Endodermal cell (in vitro differentiated cells): ENCODE measurements at regions not wholly inside any gene's neighbourhood (a gene's known extent, or its start where the extent isn't known, plus 50 kb on each side); places are given as distances from the start of the nearest gene placed in this dataset.

Source experiments
- DNase-seq: peaks from one replicate; pipeline ENCODE4 v3.0.0-alpha.2; 2017
- H3K27ac ChIP-seq: 2 replicates; pipeline ENCODE4 v1.5.1; 2013; ENCODE audit warnings: mild to moderate bottlenecking, low read depth, low read length, moderate library complexity
- H3K27me3 ChIP-seq: 2 replicates; pipeline ENCODE4 v1.6.1; 2013; ENCODE audit warnings: mild to moderate bottlenecking, low read length, moderate library complexity; ENCODE audit not compliant: insufficient read depth, control insufficient read depth, poor library complexity, severe bottlenecking
- H3K36me3 ChIP-seq: 2 replicates; pipeline ENCODE4 v1.7.0; 2013; ENCODE audit warnings: mild to moderate bottlenecking, low read length, moderate library complexity; ENCODE audit not compliant: control insufficient read depth, insufficient read depth
- H3K4me1 ChIP-seq: one replicate; pipeline ENCODE4 v1.7.0; 2013; ENCODE audit warnings: low read length; ENCODE audit not compliant: control insufficient read depth, insufficient read depth
- H3K4me3 ChIP-seq: 2 replicates; pipeline ENCODE4 v1.5.1; 2013; ENCODE audit warnings: mild to moderate bottlenecking, low read length, moderate library complexity
- H3K9ac ChIP-seq: 2 replicates; pipeline ENCODE4 v1.6.1; 2013; ENCODE audit warnings: mild to moderate bottlenecking, low read length, moderate library complexity; ENCODE audit not compliant: poor library complexity, severe bottlenecking; ENCODE audit errors: extremely low read depth
- H3K9me3 ChIP-seq: 2 replicates; pipeline ENCODE4 v1.6.1; 2013; ENCODE audit warnings: mild to moderate bottlenecking, low read length, moderate library complexity; ENCODE audit not compliant: control insufficient read depth
- H3K27ac Mint-ChIP-seq: 2 replicates; pipeline ENCODE4 v1.8.0; 2020; ENCODE audit warnings: mixed read lengths
- H3K27me3 Mint-ChIP-seq: 2 replicates; pipeline ENCODE4 v1.8.0; 2021; ENCODE audit warnings: mild to moderate bottlenecking, mixed read lengths; ENCODE audit not compliant: insufficient read depth
- H3K36me3 Mint-ChIP-seq: 2 replicates; pipeline ENCODE4 v1.8.0; 2020; ENCODE audit warnings: low read depth, mixed read lengths
- H3K4me1 Mint-ChIP-seq: 2 replicates; pipeline ENCODE4 v1.8.0; 2020; ENCODE audit warnings: mixed read lengths
- H3K4me3 Mint-ChIP-seq: 2 replicates; pipeline ENCODE4 v1.8.0; 2020; ENCODE audit warnings: mild to moderate bottlenecking, moderate library complexity, mixed read lengths
- H3K9me3 Mint-ChIP-seq: 2 replicates; pipeline ENCODE4 v1.8.0; 2020; ENCODE audit warnings: mild to moderate bottlenecking, mixed read lengths
- WGBS, 2 experiments: methylation state at CpG; one replicate each; pipeline versions ENCODE4 v1.1.5 to v1.1.7; 2013; ENCODE audit warnings: missing lambda C conversion rate in 2 of 2, mixed read lengths in 1 of 2; ENCODE audit not compliant: insufficient coverage in 1 of 2, insufficient read length in 1 of 2; 5-methylcytosine and 5-hydroxymethylcytosine counted together
- TF ChIP-seq, protein P1 (sequence below): fragments of 200-600 bp; sonication (generic); conservative IDR thresholded peaks from 2 replicates; pipeline ENCODE4 v1.5.0; 2021; ENCODE audit warnings: antibody characterized with exemption, mild to moderate bottlenecking

DNA sequence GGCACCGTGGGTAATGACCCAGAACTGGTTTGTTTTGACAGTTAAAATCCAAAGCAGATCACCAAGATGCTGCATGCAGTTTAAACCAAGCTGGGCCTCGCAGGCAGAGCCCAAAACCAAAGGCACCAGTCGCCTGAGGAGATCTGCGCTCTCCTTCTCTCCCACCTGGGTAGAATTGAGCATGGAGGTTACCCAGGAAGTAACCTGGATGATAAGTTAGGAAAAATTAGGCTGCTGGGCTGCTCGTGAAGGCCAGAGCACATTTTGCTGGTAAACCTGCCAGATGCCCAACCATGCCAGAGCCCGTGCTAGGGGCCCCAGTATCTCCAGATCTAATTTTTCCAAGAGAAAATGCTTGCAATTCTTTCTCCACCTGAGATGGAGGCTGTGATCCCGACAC is 388.3 kb upstream of the MGMT start:
- Mint-ChIP-seq H3K36me3 (no peaks in the 10 kb centered on the region), H3K27me3 (no peaks in the 10 kb centered on the region), H3K4me1 (no peaks in the 10 kb centered on the region), H3K9me3 (peaks cover 10% of the 10 kb centered on the region), H3K27ac (no peak overlapping the region), H3K4me3 (no peak overlapping the region)
- H3K27ac ChIP-seq: no peak overlapping the region
- H3K4me3 ChIP-seq: no peak overlapping the region
- no peaks in the 10 kb centered on the region for H3K36me3 ChIP-seq
- no peaks in the 10 kb centered on the region for H3K27me3 ChIP-seq
- no peak overlapping the region for H3K9ac ChIP-seq
- no peaks in the 10 kb centered on the region for H3K4me1 ChIP-seq
- DNase-seq: no peak
- H3K9me3 ChIP-seq: no peaks in the 10 kb centered on the region
- WGBS, 2 experiments: 92 to 93% methylated on average over 6 to 7 of the region's 7 CpGs
- TF ChIP-seq, protein P1, sequence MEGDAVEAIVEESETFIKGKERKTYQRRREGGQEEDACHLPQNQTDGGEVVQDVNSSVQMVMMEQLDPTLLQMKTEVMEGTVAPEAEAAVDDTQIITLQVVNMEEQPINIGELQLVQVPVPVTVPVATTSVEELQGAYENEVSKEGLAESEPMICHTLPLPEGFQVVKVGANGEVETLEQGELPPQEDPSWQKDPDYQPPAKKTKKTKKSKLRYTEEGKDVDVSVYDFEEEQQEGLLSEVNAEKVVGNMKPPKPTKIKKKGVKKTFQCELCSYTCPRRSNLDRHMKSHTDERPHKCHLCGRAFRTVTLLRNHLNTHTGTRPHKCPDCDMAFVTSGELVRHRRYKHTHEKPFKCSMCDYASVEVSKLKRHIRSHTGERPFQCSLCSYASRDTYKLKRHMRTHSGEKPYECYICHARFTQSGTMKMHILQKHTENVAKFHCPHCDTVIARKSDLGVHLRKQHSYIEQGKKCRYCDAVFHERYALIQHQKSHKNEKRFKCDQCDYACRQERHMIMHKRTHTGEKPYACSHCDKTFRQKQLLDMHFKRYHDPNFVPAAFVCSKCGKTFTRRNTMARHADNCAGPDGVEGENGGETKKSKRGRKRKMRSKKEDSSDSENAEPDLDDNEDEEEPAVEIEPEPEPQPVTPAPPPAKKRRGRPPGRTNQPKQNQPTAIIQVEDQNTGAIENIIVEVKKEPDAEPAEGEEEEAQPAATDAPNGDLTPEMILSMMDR: no peak

DNA sequence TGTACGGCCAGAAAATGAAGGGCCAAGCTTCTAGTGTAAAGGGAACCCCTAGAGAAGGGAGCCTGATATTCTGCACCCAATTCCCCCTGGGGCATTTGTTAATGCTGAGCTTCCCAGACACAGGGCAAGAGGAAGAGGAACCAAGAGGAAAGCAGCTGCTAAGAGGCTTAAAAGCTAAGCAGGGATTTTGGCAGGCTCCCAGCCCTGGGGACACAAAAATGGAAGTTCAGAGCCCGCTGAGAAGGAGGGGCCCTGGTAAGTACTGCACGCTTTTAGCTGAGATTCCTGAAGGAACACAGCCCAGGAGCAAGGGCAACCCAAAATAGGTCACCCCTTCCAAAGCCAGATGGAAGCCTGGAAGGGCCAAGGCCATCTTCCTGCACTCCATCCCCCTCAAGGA is 387.3 kb upstream of the MGMT start:
- H3K27me3 ChIP-seq: no peaks in the 10 kb centered on the region
- H3K4me3 Mint-ChIP-seq: no peak overlapping the region

DNA sequence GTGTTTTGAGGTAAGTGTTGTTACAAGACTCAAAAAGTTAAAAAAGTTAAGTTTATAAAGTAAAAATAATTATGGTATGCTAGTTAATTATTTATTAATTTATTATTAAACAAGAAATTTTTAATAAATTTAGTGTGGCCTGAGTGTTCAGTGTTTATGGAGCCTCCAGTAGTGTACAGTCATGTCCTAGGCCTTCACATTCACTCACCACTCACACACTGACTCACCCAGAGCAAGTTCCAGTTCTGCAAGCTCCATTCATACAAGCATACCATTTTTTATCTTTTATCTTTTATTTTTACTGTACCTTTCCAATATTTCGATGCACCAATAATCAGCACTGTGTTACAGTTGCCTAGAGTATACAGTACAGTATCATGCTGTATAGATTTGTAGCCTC is 381.2 kb upstream of the MGMT start:
- Histone ChIP-seq H3K9me3 (no peaks in the 10 kb centered on the region), H3K36me3 (no peaks in the 10 kb centered on the region), H3K27ac (no peak overlapping the region), H3K9ac (no peak overlapping the region), H3K4me1 (no peaks in the 10 kb centered on the region), H3K27me3 (no peaks in the 10 kb centered on the region), H3K4me3 (no peak overlapping the region)
- no peak overlapping the region for H3K4me3 Mint-ChIP-seq
- H3K4me1 Mint-ChIP-seq: no peaks in the 10 kb centered on the region
- H3K27me3 Mint-ChIP-seq: no peaks in the 10 kb centered on the region
- H3K36me3 Mint-ChIP-seq: no peaks in the 10 kb centered on the region
- H3K27ac Mint-ChIP-seq: no peak overlapping the region
- no peak for DNase-seq
- H3K9me3 Mint-ChIP-seq: peaks cover 5% of the 10 kb centered on the region
- TF ChIP-seq, protein P1: no peak
- 79% methylated on average over 1 of the region's 1 CpG; no CpG with 5 or more reads in 1 of the 2 experiments for WGBS, 2 experiments

More for the DNA sequence above, 387.3 kb upstream of the MGMT start:
- Histone ChIP-seq H3K36me3 (no peaks in the 10 kb centered on the region), H3K4me3 (no peak overlapping the region), H3K9me3 (no peaks in the 10 kb centered on the region), H3K9ac (no peak overlapping the region), H3K4me1 (no peaks in the 10 kb centered on the region), H3K27ac (no peak overlapping the region)
- H3K36me3 Mint-ChIP-seq: no peaks in the 10 kb centered on the region
- no peaks in the 10 kb centered on the region for H3K27me3 Mint-ChIP-seq
- WGBS, 2 experiments: 91 to 93% methylated on average over 3 of the region's 3 CpGs
- H3K27ac Mint-ChIP-seq: no peak overlapping the region
- TF ChIP-seq, protein P1: no peak
- DNase-seq: no peak
- H3K9me3 Mint-ChIP-seq: peaks cover 10% of the 10 kb centered on the region
- no peaks in the 10 kb centered on the region for H3K4me1 Mint-ChIP-seq
